ENCODE measurements at regions not wholly inside any gene's neighbourhood (a gene's known extent, or its start where the extent isn't known, plus 50 kb on each side); places are given as distances from the start of the nearest gene placed in this dataset.

DNA sequence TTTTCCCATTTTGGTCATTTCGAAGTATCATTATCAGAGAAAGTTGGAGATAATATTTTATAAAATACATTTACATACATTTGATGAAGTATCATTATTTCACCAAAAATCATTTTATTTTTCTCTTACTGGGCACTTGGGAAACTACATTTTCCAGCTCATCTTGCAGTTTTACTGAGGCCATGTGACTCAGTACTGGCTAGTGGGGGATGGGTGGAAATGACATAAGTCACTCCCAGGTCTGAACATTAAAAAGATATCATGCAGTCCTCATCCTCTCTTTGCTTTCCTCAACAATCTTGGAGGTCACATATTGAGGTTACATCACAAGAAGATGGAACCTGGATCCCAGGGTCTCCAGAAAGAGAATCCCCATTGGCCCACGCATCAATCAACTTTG, 84.1 kb downstream of the CD24 start:
- Histone ChIP-seq H3K4me1 (no peaks in the 10 kb centered on the region), H3K27ac (no peak overlapping the region), H3K36me3 (no peaks in the 10 kb centered on the region), H3K9me3 (no peaks in the 10 kb centered on the region), H3K4me3 (no peak overlapping the region), H3K27me3 (no peaks in the 10 kb centered on the region)
- DNase-seq = no peak
- no peak for TF ChIP-seq POLR2A (IDR thresholded peaks at IDR 0.05)
- TF ChIP-seq CTCF (IDR thresholded peaks at IDR 0.05) = no peak

- Histone ChIP-seq H3K4me3 (no peak overlapping the region), H3K9me3 (no peaks in the 10 kb centered on the region), H3K27ac (no peak overlapping the region), H3K36me3 (no peaks in the 10 kb centered on the region), H3K27me3 (no peaks in the 10 kb centered on the region), H3K4me1 (no peaks in the 10 kb centered on the region)
- DNase-seq = no peak
- TF ChIP-seq POLR2A (IDR thresholded peaks at IDR 0.05) (no peak), CTCF (IDR thresholded peaks at IDR 0.05) (no peak)
Measured at GRCh38 chr6:106889692-106890091, 84.8 kb downstream of the CD24 start.

GRCh38 chr6:106886922-106887797, 87.4 kb downstream of the CD24 start:
- Histone ChIP-seq H3K27me3 (no peaks in the 10 kb centered on the region), H3K9me3 (no peaks in the 10 kb centered on the region), H3K36me3 (no peaks in the 10 kb centered on the region), H3K4me1 (no peaks in the 10 kb centered on the region), H3K4me3 (no peak overlapping the region), H3K27ac (no peak overlapping the region)
- no peak for TF ChIP-seq POLR2A (IDR thresholded peaks at IDR 0.05)
- TF ChIP-seq CTCF (IDR thresholded peaks at IDR 0.05) = no peak
- no peak for DNase-seq

GRCh38 chr6:106886081-106886843, 88.3 kb downstream of the CD24 start:
- no peak overlapping the region for H3K27ac ChIP-seq
- H3K9me3 ChIP-seq = no peaks in the 10 kb centered on the region
- H3K4me1 ChIP-seq = no peaks in the 10 kb centered on the region
- H3K4me3 ChIP-seq = no peak overlapping the region
- DNase-seq = no peak
- no peaks in the 10 kb centered on the region for H3K27me3 ChIP-seq
- TF ChIP-seq POLR2A (IDR thresholded peaks at IDR 0.05) (no peak), CTCF (IDR thresholded peaks at IDR 0.05) (no peak)
- H3K36me3 ChIP-seq = no peaks in the 10 kb centered on the region

GRCh38 chr6:106885679-106886078, 88.8 kb downstream of the CD24 start:
- H3K36me3 ChIP-seq = no peaks in the 10 kb centered on the region
- no peaks in the 10 kb centered on the region for H3K9me3 ChIP-seq
- TF ChIP-seq POLR2A (IDR thresholded peaks at IDR 0.05) (no peak), CTCF (IDR thresholded peaks at IDR 0.05) (no peak)
- no peak for DNase-seq
- no peak overlapping the region for H3K27ac ChIP-seq
- H3K4me1 ChIP-seq = no peaks in the 10 kb centered on the region
- H3K4me3 ChIP-seq = no peak overlapping the region
- no peaks in the 10 kb centered on the region for H3K27me3 ChIP-seq

All from Peyer's patch (tissue), 4 donors.